A673 (cell line): ENCODE measurements at regions not wholly inside any gene's neighbourhood (a gene's known extent, or its start where the extent isn't known, plus 50 kb on each side); places are given as distances from the start of the nearest gene placed in this dataset.

ENCODE experiments used
- BruUV-seq: library from RNA; stranded (reverse); fragments of 400-500 nt; replicated peaks from 2 replicates; lab custom pipeline; 2021; lab: Mats Ljungman, UMichigan
- CTCF ChIA-PET: fragments of 300-600 bp; sonication (Branson Sonifier 250); formaldehyde crosslinking; loops from one replicate; lab custom pipeline; 2022; ENCODE audit warnings: antibody characterized with exemption; lab: Charles Lee
- POLR2A ChIA-PET: fragments of 300-600 bp; sonication (Branson Sonifier 250); formaldehyde crosslinking; loops from one replicate; lab custom pipeline; 2022; ENCODE audit warnings: antibody characterized with exemption; ENCODE audit not compliant: low non-redundant PET; lab: Charles Lee
- DNase-seq: peaks from one replicate; pipeline ENCODE4 v3.0.0-alpha.2; 2015; ENCODE audit warnings: low spot score
- H3K27ac ChIP-seq: fragments of 200-600 bp; sonication (generic); 2 replicates; pipeline ENCODE4 v1.5.1; 2016; ENCODE audit warnings: mixed run types, low read depth, mild to moderate bottlenecking, mixed read lengths, antibody characterized with exemption, low read length; ENCODE audit not compliant: poor library complexity, severe bottlenecking
- H3K27me3 ChIP-seq: fragments of 200-600 bp; sonication (generic); replicated peaks from 2 replicates; pipeline ENCODE4 v1.6.1; 2017; ENCODE audit warnings: mixed run types, low read depth, mild to moderate bottlenecking, mixed read lengths, antibody characterized with exemption, low read length; ENCODE audit not compliant: insufficient read depth, poor library complexity
- H3K36me3 ChIP-seq: fragments of 200-600 bp; sonication (generic); 2 replicates; pipeline ENCODE4 v1.6.1; 2016; ENCODE audit warnings: mixed run types, mild to moderate bottlenecking, mixed read lengths, antibody characterized with exemption, low read length; ENCODE audit not compliant: insufficient read depth, poor library complexity, severe bottlenecking
- H3K4me1 ChIP-seq: fragments of 200-600 bp; sonication (generic); 2 replicates; pipeline ENCODE4 v1.6.1; 2017; ENCODE audit warnings: mixed run types, mild to moderate bottlenecking, mixed read lengths, antibody characterized with exemption, low read length; ENCODE audit not compliant: insufficient read depth, poor library complexity, severe bottlenecking
- H3K4me3 ChIP-seq: fragments of 200-600 bp; sonication (generic); 2 replicates; pipeline ENCODE4 v1.5.1; 2016; ENCODE audit warnings: low read depth, mixed run types, mild to moderate bottlenecking, mixed read lengths, low read length; ENCODE audit not compliant: poor library complexity, severe bottlenecking
- H3K9me3 ChIP-seq: fragments of 200-600 bp; sonication (generic); 2 replicates; pipeline ENCODE4 v1.6.1; 2016; ENCODE audit warnings: mixed run types, low read depth, mild to moderate bottlenecking, mixed read lengths, antibody characterized with exemption, low read length; ENCODE audit not compliant: poor library complexity, severe bottlenecking
- CTCF ChIP-seq: fragments of 300-800, 200-600 bp; sonication (generic); conservative IDR thresholded peaks from 2 replicates; pipeline ENCODE4 v1.5.1; 2017; ENCODE audit warnings: low read depth, mild to moderate bottlenecking, antibody characterized with exemption, low read length, moderate library complexity, mixed read lengths
- EZH2 ChIP-seq: fragments of 200-600 bp; sonication (generic); IDR thresholded peaks from 2 replicates; pipeline ENCODE4 v1.6.1; 2017; ENCODE audit warnings: borderline replicate concordance, low read depth, mild to moderate bottlenecking, mixed read lengths, antibody characterized with exemption, low read length; ENCODE audit not compliant: poor library complexity, severe bottlenecking
- intact Hi-C: fragments of 100-400 bp; cut with micrococcal nuclease; formaldehyde crosslinking; loops from one replicate; pipeline ENCODE4 v1.10.0; 2022; ENCODE audit not compliant: unreplicated experiment

- TF ChIP-seq EZH2 (no peak), CTCF (no peak)
- no peaks in the 10 kb centered on the region for H3K4me1 ChIP-seq
- BruUV-seq: no TSS peak
- intact Hi-C loops: no loop called here
- CTCF ChIA-PET: no interaction called here
- no peaks in the 10 kb centered on the region for H3K9me3 ChIP-seq
- POLR2A ChIA-PET: no interaction called here
- no peak overlapping the region for H3K4me3 ChIP-seq
- no peak overlapping the region for H3K27ac ChIP-seq
- H3K36me3 ChIP-seq: no peaks in the 10 kb centered on the region
- peaks cover 10% of the 10 kb centered on the region for H3K27me3 ChIP-seq
- DNase-seq: no peak
Measured at GRCh38 chr13:40172878-40173277, 493.6 kb downstream of the FOXO1 start.

GRCh38 chr13:40175639-40176038 lies 490.8 kb downstream of the FOXO1 start:
- Histone ChIP-seq H3K27ac (no peak overlapping the region), H3K4me1 (no peaks in the 10 kb centered on the region), H3K36me3 (no peaks in the 10 kb centered on the region), H3K27me3 (peaks cover 5% of the 10 kb centered on the region), H3K9me3 (no peaks in the 10 kb centered on the region), H3K4me3 (no peak overlapping the region)
- no peak for TF ChIP-seq EZH2
- no peak for TF ChIP-seq CTCF
- DNase-seq: no peak
- intact Hi-C loops: no loop called here
- no TSS peak for BruUV-seq
- ChIA-PET POLR2A (no interaction called here), CTCF (no interaction called here)

GRCh38 chr13:40176242-40176641 lies 490.2 kb downstream of the FOXO1 start:
- no peak for DNase-seq
- ChIA-PET POLR2A (no interaction called here), CTCF (no interaction called here)
- Histone ChIP-seq H3K4me3 (no peak overlapping the region), H3K27me3 (peaks cover 5% of the 10 kb centered on the region), H3K36me3 (no peaks in the 10 kb centered on the region), H3K9me3 (no peaks in the 10 kb centered on the region), H3K27ac (no peak overlapping the region), H3K4me1 (no peaks in the 10 kb centered on the region)
- intact Hi-C loops: no loop called here
- TF ChIP-seq CTCF (no peak), EZH2 (no peak)
- no TSS peak for BruUV-seq
